GM12864 (cell line): ENCODE measurements at regions not wholly inside any gene's neighbourhood (a gene's known extent, or its start where the extent isn't known, plus 50 kb on each side); places are given as distances from the start of the nearest gene placed in this dataset.

Experiments used
- DNase-seq: peaks from one replicate; pipeline ENCODE4 v3.0.0-alpha.2; 2011; ENCODE audit warnings: low read depth
- H3K4me3 ChIP-seq: 2 replicates; pipeline ENCODE4 v1.5.1; 2011; ENCODE audit warnings: mild to moderate bottlenecking, low read depth, low read length, control low read depth
- TF ChIP-seq, protein P1 (sequence below): IDR thresholded peaks from 2 replicates; pipeline ENCODE4 v1.5.1; 2011; ENCODE audit warnings: low read depth, mild to moderate bottlenecking, moderate library complexity, low read length, control low read depth, inconsistent platforms; ENCODE audit errors: missing control alignments

DNA sequence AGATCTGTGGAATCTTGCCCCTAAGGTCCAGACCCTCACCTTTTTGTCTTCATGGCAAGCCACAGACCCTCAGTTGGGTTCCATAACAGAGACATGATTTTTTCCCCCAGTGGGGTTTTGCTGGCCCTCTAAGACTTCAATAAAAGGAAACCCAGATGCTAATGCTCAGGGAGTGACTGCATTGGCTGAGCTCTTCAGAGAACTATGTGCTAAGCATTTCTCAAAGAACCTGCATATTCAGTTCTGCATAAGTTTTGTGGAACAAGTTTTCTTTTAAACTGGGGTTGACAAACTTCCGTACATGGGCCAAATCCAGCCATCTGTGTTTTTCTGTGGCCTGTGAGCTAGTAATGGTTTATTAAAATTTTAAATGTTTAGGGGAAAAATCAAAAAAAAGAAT, 159.8 kb upstream of the GDNF start:
- TF ChIP-seq, protein P1, sequence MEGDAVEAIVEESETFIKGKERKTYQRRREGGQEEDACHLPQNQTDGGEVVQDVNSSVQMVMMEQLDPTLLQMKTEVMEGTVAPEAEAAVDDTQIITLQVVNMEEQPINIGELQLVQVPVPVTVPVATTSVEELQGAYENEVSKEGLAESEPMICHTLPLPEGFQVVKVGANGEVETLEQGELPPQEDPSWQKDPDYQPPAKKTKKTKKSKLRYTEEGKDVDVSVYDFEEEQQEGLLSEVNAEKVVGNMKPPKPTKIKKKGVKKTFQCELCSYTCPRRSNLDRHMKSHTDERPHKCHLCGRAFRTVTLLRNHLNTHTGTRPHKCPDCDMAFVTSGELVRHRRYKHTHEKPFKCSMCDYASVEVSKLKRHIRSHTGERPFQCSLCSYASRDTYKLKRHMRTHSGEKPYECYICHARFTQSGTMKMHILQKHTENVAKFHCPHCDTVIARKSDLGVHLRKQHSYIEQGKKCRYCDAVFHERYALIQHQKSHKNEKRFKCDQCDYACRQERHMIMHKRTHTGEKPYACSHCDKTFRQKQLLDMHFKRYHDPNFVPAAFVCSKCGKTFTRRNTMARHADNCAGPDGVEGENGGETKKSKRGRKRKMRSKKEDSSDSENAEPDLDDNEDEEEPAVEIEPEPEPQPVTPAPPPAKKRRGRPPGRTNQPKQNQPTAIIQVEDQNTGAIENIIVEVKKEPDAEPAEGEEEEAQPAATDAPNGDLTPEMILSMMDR: no peak
- DNase-seq: no peak
- no peak overlapping the region for H3K4me3 ChIP-seq

GRCh38 chr5:37996918-37997317, 157.1 kb upstream of the GDNF start:
- TF ChIP-seq, protein P1: no peak
- no peak overlapping the region for H3K4me3 ChIP-seq
- DNase-seq: no peak

DNA sequence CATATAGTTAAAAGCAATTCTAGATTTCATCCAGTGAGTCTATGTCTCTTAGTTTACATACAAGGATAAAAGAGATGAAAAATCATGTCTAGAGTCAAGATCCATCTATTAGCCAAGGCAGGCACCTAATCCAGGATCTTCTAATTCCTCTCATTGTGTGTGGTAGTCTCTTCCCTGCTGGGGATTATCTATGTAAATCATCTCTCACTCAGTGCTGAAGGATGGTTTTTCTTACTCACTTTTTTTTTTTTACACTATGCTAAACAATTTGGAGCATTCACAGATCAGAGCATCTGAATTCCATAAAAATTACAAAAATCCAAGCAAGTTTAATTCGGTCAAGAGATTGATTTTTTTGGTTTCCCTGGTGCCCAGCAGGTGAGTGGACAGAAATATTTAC, 154.9 kb upstream of the GDNF start:
- TF ChIP-seq, protein P1: no peak
- DNase-seq: no peak
- H3K4me3 ChIP-seq: no peak overlapping the region

DNA sequence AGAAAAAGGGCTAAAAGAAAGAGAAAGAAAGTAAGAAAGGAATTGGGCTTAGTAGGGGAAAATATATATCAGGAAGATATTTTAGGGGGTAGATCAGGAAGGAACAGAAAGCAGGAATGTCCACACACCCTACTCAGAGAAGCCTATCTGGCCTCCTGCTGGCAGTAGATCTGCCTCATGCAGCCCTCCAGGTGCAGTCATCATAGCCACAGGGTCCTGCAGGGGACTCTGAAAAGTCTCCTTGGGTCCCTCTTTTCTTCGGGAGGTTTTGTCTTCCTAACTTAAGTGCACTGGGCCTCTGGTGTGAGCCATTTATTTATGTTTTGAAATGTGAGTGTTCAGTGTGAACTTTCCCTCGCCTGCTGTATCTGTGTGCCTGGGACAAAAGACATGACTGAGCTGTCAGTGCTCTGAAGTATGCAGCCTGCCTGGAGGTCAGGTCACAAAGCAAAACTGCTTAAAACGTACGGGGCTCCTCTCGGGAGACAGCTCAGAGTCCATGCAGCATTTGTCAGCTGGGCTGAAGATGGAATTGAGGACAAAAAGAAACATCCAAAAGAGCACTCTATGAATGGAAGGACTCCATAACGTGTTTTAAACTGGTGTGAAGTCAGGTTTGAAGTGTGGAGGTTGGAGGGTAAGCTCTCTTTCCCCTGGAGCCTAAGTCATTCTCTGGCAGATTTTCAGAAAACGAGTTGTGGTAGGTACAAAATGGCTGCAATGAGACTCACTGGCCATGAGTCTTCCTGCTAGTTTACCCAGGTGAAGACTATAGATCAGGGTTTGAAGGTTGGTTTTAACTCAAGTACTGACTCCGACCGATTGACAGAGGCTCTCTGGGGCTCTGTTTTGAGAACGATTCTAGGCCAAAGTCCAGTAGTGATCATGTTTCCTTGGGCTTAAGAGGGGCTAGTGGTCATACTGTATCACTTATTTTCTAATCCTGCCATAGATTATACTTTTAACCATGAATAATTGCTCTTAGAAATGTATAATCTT, 151.8 kb upstream of the GDNF start:
- TF ChIP-seq, protein P1: no peak
- no peak for DNase-seq
- H3K4me3 ChIP-seq: no peak overlapping the region

DNA sequence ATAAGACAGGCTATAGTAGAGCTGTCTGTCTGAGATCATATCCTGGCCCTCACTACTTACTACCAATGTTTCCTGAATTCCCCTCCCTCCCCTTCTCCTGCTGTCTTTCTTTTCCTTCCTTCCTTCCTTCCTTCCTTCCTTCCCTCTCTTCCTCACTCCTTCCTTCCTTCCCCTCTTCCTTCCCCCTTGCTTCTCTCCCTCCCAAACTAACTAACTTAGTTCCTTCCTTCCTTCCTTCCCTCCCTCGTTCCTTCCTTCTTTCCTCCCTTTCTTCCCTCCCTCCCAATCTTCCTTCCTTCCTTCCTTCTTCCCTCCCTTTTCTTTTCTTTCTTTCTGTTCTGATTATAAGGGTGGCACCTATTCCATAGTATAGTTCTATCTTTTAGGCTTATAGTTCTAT, 150.0 kb upstream of the GDNF start:
- H3K4me3 ChIP-seq: no peak overlapping the region
- TF ChIP-seq, protein P1: no peak
- DNase-seq: no peak

DNA sequence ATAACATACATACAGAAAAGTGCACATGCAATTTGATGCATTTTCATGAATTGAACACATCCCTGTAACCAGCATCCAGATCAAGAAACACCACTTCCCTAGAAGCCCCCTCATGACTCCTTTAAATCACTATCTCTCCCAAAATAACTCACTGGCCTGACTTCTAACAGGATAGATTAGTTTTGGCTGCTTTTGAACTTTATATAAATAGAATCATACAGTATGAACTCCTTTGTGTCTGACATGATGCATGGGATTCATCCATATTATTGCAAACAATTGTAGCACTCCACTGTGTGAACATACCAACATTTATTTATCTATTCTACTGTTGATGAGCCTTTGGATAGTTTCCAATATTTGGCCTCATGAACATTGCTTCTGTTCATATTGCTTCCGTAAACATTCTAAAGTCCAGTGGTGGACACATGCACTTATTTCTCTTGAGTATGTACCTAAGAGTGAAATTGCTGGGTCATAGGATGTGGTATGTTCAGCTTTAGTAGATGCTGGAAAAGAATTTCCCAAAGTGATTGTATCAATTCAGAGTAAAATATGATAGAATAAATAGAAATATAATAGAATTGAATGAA, 148.7 kb upstream of the GDNF start:
- DNase-seq: no peak
- TF ChIP-seq, protein P1: no peak
- no peak overlapping the region for H3K4me3 ChIP-seq

- H3K4me3 ChIP-seq: no peak overlapping the region
- no peak for DNase-seq
- TF ChIP-seq, protein P1: no peak
These were observed 144.5 kb upstream of the GDNF start for GRCh38 chr5:37984300-37984699.
